ENCODE measurements at regions not wholly inside any gene's neighbourhood (a gene's known extent, or its start where the extent isn't known, plus 50 kb on each side); places are given as distances from the start of the nearest gene placed in this dataset.

DNA sequence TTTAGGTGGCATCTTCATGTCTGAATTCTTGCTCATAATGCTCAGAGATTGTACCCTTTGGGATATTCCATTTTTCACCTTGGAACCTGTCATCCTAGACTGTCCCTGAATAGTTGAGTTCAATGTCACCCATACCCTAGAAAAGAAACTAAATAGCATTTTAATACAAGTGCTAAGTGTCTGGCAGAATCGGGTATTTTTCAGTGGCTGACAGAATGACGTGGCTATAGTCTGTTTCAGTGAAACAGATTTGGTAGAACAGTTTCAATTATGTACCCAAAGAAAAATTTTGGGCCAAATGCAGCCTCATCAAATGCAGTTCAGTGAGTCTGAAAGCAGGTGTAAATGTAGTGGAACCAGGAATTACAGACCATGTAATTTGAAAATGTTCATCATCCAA is 1041.2 kb downstream of the DTWD2 start:
- Histone ChIP-seq H3K79me2 (ENCODE audit: insufficient read depth, low read depth) (no peaks in the 10 kb centered on the region), H3K36me3 (ENCODE audit: insufficient read depth) (no peaks in the 10 kb centered on the region), H3K27ac (no peak overlapping the region), H3K4me1 (ENCODE audit: low read depth, poor library complexity, severe bottlenecking) (no peaks in the 10 kb centered on the region), H3K9ac (no peak overlapping the region), H3K4me3 (IDR thresholded peaks at IDR 0.05; ENCODE audit: insufficient read depth, low read depth, low read length) (no peak overlapping the region), H2AFZ (ENCODE audit: low read depth) (no peak overlapping the region), H3K4me2 (no peak overlapping the region), H4K20me1 (ENCODE audit: insufficient read depth) (no peaks in the 10 kb centered on the region), H3K27me3 (ENCODE audit: insufficient read depth, low read depth) (no peaks in the 10 kb centered on the region)
- TF ChIP-seq CTCF (conservative IDR thresholded peaks at IDR 0.05; ENCODE audit: low read depth, low read length) = no peak

DNA sequence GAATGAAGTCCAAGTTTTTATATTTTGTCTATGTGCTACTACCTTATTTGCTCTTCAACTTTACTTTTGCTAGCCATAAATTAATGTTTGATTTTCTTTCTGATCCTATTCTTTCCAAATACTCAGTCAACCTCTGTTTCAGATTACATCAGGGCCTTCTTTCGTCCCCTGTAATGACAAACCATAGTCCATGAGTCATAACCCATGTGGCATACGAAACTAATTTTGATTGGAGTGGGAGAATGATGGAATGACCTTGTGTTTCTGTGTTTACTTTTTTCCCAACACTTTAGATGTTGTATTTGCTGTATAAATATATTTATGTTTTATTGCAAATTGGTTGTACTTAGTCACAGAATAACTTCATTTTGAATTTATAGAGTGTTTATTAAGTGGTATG is 1043.1 kb downstream of the DTWD2 start:
- no peaks in the 10 kb centered on the region for H3K79me2 ChIP-seq (ENCODE audit: insufficient read depth, low read depth)
- H3K4me2 ChIP-seq = no peak overlapping the region
- H3K4me1 ChIP-seq (ENCODE audit: low read depth, poor library complexity, severe bottlenecking) = no peaks in the 10 kb centered on the region
- no peak overlapping the region for H3K9ac ChIP-seq
- no peak overlapping the region for H2AFZ ChIP-seq (ENCODE audit: low read depth)
- no peaks in the 10 kb centered on the region for H3K27me3 ChIP-seq (ENCODE audit: insufficient read depth, low read depth)
- no peaks in the 10 kb centered on the region for H3K36me3 ChIP-seq (ENCODE audit: insufficient read depth)
- H4K20me1 ChIP-seq (ENCODE audit: insufficient read depth) = no peaks in the 10 kb centered on the region
- H3K4me3 ChIP-seq (IDR thresholded peaks at IDR 0.05; ENCODE audit: insufficient read depth, low read depth, low read length) = no peak overlapping the region
- no peak for TF ChIP-seq CTCF (conservative IDR thresholded peaks at IDR 0.05; ENCODE audit: low read depth, low read length)
- no peak overlapping the region for H3K27ac ChIP-seq

DNA sequence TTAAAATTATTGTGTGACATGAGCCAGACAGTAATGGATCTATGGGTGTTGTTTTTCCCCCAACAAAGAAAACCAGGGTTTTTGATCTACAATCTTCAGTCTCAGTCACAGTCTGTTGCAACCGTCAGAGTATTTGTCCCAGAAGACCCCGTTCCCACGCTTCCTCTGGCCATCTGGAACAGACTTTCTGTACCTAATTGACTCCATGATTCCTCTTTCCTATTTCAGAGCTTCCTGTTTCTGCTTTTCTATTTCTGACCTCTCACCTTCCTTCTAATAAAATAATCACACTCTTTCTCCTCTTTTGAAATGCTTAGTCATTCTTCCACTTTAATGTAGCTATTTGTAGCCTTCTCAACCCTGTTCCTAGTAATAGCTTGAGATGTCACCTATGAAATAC is 1044.8 kb downstream of the DTWD2 start:
- H3K36me3 ChIP-seq (ENCODE audit: insufficient read depth) = no peaks in the 10 kb centered on the region
- no peaks in the 10 kb centered on the region for H3K4me1 ChIP-seq (ENCODE audit: low read depth, poor library complexity, severe bottlenecking)
- no peak overlapping the region for H3K4me2 ChIP-seq
- no peaks in the 10 kb centered on the region for H4K20me1 ChIP-seq (ENCODE audit: insufficient read depth)
- H3K4me3 ChIP-seq (IDR thresholded peaks at IDR 0.05; ENCODE audit: insufficient read depth, low read depth, low read length) = no peak overlapping the region
- H3K27me3 ChIP-seq (ENCODE audit: insufficient read depth, low read depth) = no peaks in the 10 kb centered on the region
- TF ChIP-seq CTCF (conservative IDR thresholded peaks at IDR 0.05; ENCODE audit: low read depth, low read length) = no peak
- no peak overlapping the region for H3K27ac ChIP-seq
- H3K9ac ChIP-seq = no peak overlapping the region
- H3K79me2 ChIP-seq (ENCODE audit: insufficient read depth, low read depth) = no peaks in the 10 kb centered on the region
- no peak overlapping the region for H2AFZ ChIP-seq (ENCODE audit: low read depth)

GRCh38 chr5:117942861-117943519 is 1045.4 kb downstream of the DTWD2 start:
- Histone ChIP-seq H3K9ac (no peak overlapping the region), H3K4me1 (ENCODE audit: low read depth, poor library complexity, severe bottlenecking) (no peaks in the 10 kb centered on the region), H3K4me2 (no peak overlapping the region), H2AFZ (ENCODE audit: low read depth) (no peak overlapping the region), H3K79me2 (ENCODE audit: insufficient read depth, low read depth) (no peaks in the 10 kb centered on the region), H3K4me3 (IDR thresholded peaks at IDR 0.05; ENCODE audit: insufficient read depth, low read depth, low read length) (no peak overlapping the region), H3K27me3 (ENCODE audit: insufficient read depth, low read depth) (no peaks in the 10 kb centered on the region), H3K27ac (no peak overlapping the region), H3K36me3 (ENCODE audit: insufficient read depth) (no peaks in the 10 kb centered on the region), H4K20me1 (ENCODE audit: insufficient read depth) (no peaks in the 10 kb centered on the region)
- TF ChIP-seq CTCF (conservative IDR thresholded peaks at IDR 0.05; ENCODE audit: low read depth, low read length) = no peak

Data from KMS-11 (cell line).